Stimulated activated CD4-positive, alpha-beta T cell treated with anti-CD3 and anti-CD28 coated beads, Interleukin-12 subunit alpha, Interleukin-12 subunit beta, amount 100 ng/mL, for 24 hours (primary cell): ENCODE measurements at regions not wholly inside any gene's neighbourhood (a gene's known extent, or its start where the extent isn't known, plus 50 kb on each side); places are given as distances from the start of the nearest gene placed in this dataset.

Source experiments
- DNase-seq, 2 experiments: peaks; one replicate each; pipeline ENCODE4 v3.0.0-alpha.2; 2020; ENCODE audit warnings: low read depth in 2 of 2

- DNase-seq = no peak
These were observed 101.9 kb upstream of the NPTX2 start for GRCh38 chr7:98515201-98515600.

- DNase-seq = no peak
These were observed 102.7 kb upstream of the NPTX2 start for GRCh38 chr7:98514211-98515031.

GRCh38 chr7:98511175-98511574 is 105.9 kb upstream of the NPTX2 start:
- no peak for DNase-seq

GRCh38 chr7:98509836-98510235 is 107.2 kb upstream of the NPTX2 start:
- DNase-seq = no peak

GRCh38 chr7:98506471-98506870 is 105.6 kb upstream of the BAIAP2L1 start:
- DNase-seq = no peak

- DNase-seq = no peak
These were observed 99.9 kb upstream of the BAIAP2L1 start for GRCh38 chr7:98500764-98501163.

GRCh38 chr7:98496618-98497017 is 95.7 kb upstream of the BAIAP2L1 start:
- no peak for DNase-seq

- no peak for DNase-seq
These were observed 94.5 kb upstream of the BAIAP2L1 start for GRCh38 chr7:98495200-98495955.

- DNase-seq = no peak
These were observed 92.3 kb upstream of the BAIAP2L1 start for GRCh38 chr7:98493030-98493778.

GRCh38 chr7:98488167-98488566 is 87.3 kb upstream of the BAIAP2L1 start:
- DNase-seq = no peak

GRCh38 chr7:98483964-98484545 is 83.2 kb upstream of the BAIAP2L1 start:
- no peak for DNase-seq

GRCh38 chr7:98483276-98483963 is 82.5 kb upstream of the BAIAP2L1 start:
- no peak for DNase-seq

- no peak for DNase-seq
These were observed 78.4 kb upstream of the BAIAP2L1 start for GRCh38 chr7:98479318-98479717.

- no peak for DNase-seq
These were observed 74.5 kb upstream of the BAIAP2L1 start for GRCh38 chr7:98475352-98475751.

GRCh38 chr7:98474558-98474957 is 73.7 kb upstream of the BAIAP2L1 start:
- no peak for DNase-seq

GRCh38 chr7:98472521-98472954 is 71.6 kb upstream of the BAIAP2L1 start:
- no peak for DNase-seq

GRCh38 chr7:98470485-98471240 is 69.8 kb upstream of the BAIAP2L1 start:
- DNase-seq = peak in 1 of 2 experiments; percentile 23

- no peak for DNase-seq
These were observed 68.2 kb upstream of the BAIAP2L1 start for GRCh38 chr7:98469088-98469487.

GRCh38 chr7:98467570-98468312 is 66.9 kb upstream of the BAIAP2L1 start:
- no peak for DNase-seq

GRCh38 chr7:98465022-98465421 is 64.1 kb upstream of the BAIAP2L1 start:
- no peak for DNase-seq
